Hepatocyte (in vitro differentiated cells): ENCODE measurements at regions not wholly inside any gene's neighbourhood (a gene's known extent, or its start where the extent isn't known, plus 50 kb on each side); places are given as distances from the start of the nearest gene placed in this dataset.
"Not testable (repeated sequence)": the region's sequence is repeated elsewhere in the genome, so short reads cannot be mapped to it uniquely, and the experiment has no call there.

Experiments
- CTCF ChIP-seq: fragments of 200-600 bp; sonication (generic); IDR thresholded peaks from 2 replicates; pipeline ENCODE4 v1.5.1; 2016; ENCODE audit warnings: antibody characterized with exemption, mild to moderate bottlenecking; ENCODE audit not compliant: poor library complexity
- EZH2phosphoT487 ChIP-seq: fragments of 200-600 bp; sonication (generic); IDR thresholded peaks from one replicate; pipeline ENCODE4 v1.6.1; 2018; ENCODE audit warnings: antibody characterized with exemption, mild to moderate bottlenecking, low read depth, moderate library complexity; ENCODE audit not compliant: unreplicated experiment, severe bottlenecking

GRCh38 chr2:87565116-87565515 lies 182.8 kb upstream of the PLGLB2 start:
- TF ChIP-seq CTCF, EZH2phosphoT487: not testable (repeated sequence)
